H1 (cell line): ENCODE measurements at regions not wholly inside any gene's neighbourhood (a gene's known extent, or its start where the extent isn't known, plus 50 kb on each side); places are given as distances from the start of the nearest gene placed in this dataset.

Source experiments
- CTCF ChIA-PET: fragments of 300-600 bp; sonication (Branson Sonifier 250); formaldehyde crosslinking; loops from one replicate; lab custom pipeline; 2021; ENCODE audit not compliant: partially characterized antibody; lab: Charles Lee
- POLR2A ChIA-PET: fragments of 300-600 bp; sonication (Branson Sonifier 250); formaldehyde crosslinking; loops from one replicate; lab custom pipeline; 2021; ENCODE audit warnings: inconsistent platforms; ENCODE audit not compliant: partially characterized antibody; lab: Charles Lee
- DNase-seq, 2 experiments: peaks; one replicate each; pipeline versions ENCODE4 v3.0.0 to v3.0.0-alpha.2; 2010 to 2022; ENCODE audit warnings: low spot score in 2 of 2, low read depth in 1 of 2, mixed read lengths in 1 of 2
- FAIRE-seq: peaks from 2 replicates; lab custom pipeline; 2011; peaks lifted over from hg19 to GRCh38; lab: Jason Lieb, UNC
- H2AFZ ChIP-seq: 2 replicates; pipeline ENCODE4 v1.8.1; 2012; ENCODE audit warnings: low read length, inconsistent platforms
- H2AK5ac ChIP-seq: 2 replicates; pipeline ENCODE4 v1.6.1; 2013; ENCODE audit warnings: low read depth, low read length
- H2BK120ac ChIP-seq: replicated peaks from 2 replicates; pipeline ENCODE3; 2013; ENCODE audit warnings: low read depth, low read length, inconsistent platforms
- H2BK12ac ChIP-seq: 2 replicates; pipeline ENCODE4 v1.6.1; 2013; ENCODE audit warnings: low read depth, low read length
- H2BK15ac ChIP-seq: 2 replicates; pipeline ENCODE4 v1.6.1; 2013; ENCODE audit warnings: low read length
- H2BK20ac ChIP-seq: 2 replicates; pipeline ENCODE4 v1.6.1; 2013; ENCODE audit warnings: low read length
- H2BK5ac ChIP-seq: 2 replicates; pipeline ENCODE4 v1.6.1; 2013; ENCODE audit warnings: low read depth, low read length
- H3K14ac ChIP-seq: 2 replicates; pipeline ENCODE4 v1.6.1; 2013; ENCODE audit warnings: inconsistent platforms; ENCODE audit not compliant: insufficient read length
- H3K18ac ChIP-seq: 2 replicates; pipeline ENCODE4 v1.6.1; 2013; ENCODE audit warnings: low read length; ENCODE audit errors: extremely low read depth
- H3K23ac ChIP-seq: 2 replicates; pipeline ENCODE4 v1.6.1; 2013; ENCODE audit warnings: inconsistent platforms; ENCODE audit not compliant: insufficient read length
- H3K23me2 ChIP-seq: 2 replicates; pipeline ENCODE4 v1.6.1; 2013; ENCODE audit warnings: low read depth, low read length
- H3K27ac ChIP-seq: 2 replicates; pipeline ENCODE4 v1.6.1; 2011; ENCODE audit warnings: low read depth, low read length, inconsistent platforms
- H3K27me3 ChIP-seq, 4 experiments: replicated peaks in 1 of 4; 1 replicate in 1 of 4; 2 replicates in 3 of 4; pipeline versions ENCODE4 v1.6.1 to v1.8.1; 2011 to 2013; ENCODE audit warnings: low read length in 3 of 4, mild to moderate bottlenecking in 3 of 4, inconsistent platforms in 2 of 4, mixed read lengths in 2 of 4, moderate library complexity in 1 of 4; ENCODE audit not compliant: control insufficient read depth in 3 of 4, insufficient read depth in 3 of 4; ENCODE audit errors: extremely low read depth in 1 of 4
- H3K36me3 ChIP-seq, 4 experiments: 2 replicates each; pipeline versions ENCODE4 v1.6.1 to v1.8.1; 2011 to 2013; ENCODE audit warnings: mild to moderate bottlenecking in 4 of 4, low read length in 3 of 4, moderate library complexity in 2 of 4, control low read depth in 1 of 4, inconsistent platforms in 1 of 4; ENCODE audit not compliant: insufficient read depth in 4 of 4, control insufficient read depth in 2 of 4
- H3K4ac ChIP-seq: replicated peaks from 2 replicates; pipeline ENCODE3; 2013; ENCODE audit warnings: low read length, low read depth, mixed read lengths, inconsistent platforms; ENCODE audit not compliant: insufficient read length
- H3K4me1 ChIP-seq, 4 experiments: replicated peaks in 1 of 4; 1 replicate in 1 of 4; 2 replicates in 3 of 4; pipeline versions ENCODE4 v1.6.1 to v1.8.1; 2011 to 2013; ENCODE audit warnings: low read length in 3 of 4, inconsistent platforms in 2 of 4, mixed read lengths in 1 of 4; ENCODE audit not compliant: insufficient read depth in 4 of 4, control insufficient read depth in 3 of 4
- H3K4me2 ChIP-seq, 2 experiments: 2 replicates each; pipeline versions ENCODE4 v1.6.1 to v1.8.1; 2011 to 2013; ENCODE audit warnings: low read depth in 2 of 2, low read length in 2 of 2, control low read depth in 1 of 2, inconsistent platforms in 1 of 2, mild to moderate bottlenecking in 1 of 2; ENCODE audit not compliant: insufficient read depth in 1 of 2
- H3K4me3 ChIP-seq, 4 experiments: fragments of 200-600, 300-600 bp in 1 of 4; sonication (generic), shearing (Covaris generic), sonication (Bioruptor Twin) in 1 of 4; 2 replicates each; pipeline versions ENCODE4 v1.5.1 to v1.8.1; 2011 to 2016; ENCODE audit warnings: low read length in 4 of 4, low read depth in 3 of 4, control low read depth in 2 of 4, inconsistent platforms in 2 of 4, mild to moderate bottlenecking in 2 of 4, mixed read lengths in 1 of 4, moderate library complexity in 1 of 4; ENCODE audit not compliant: insufficient read depth in 2 of 4; ENCODE audit errors: extremely low read depth in 1 of 4
- H3K56ac ChIP-seq: replicated peaks from 2 replicates; pipeline ENCODE3; 2013; ENCODE audit warnings: low read depth, mild to moderate bottlenecking, mixed read lengths, low read length, inconsistent platforms; ENCODE audit not compliant: insufficient read length
- H3K79me1 ChIP-seq: 2 replicates; pipeline ENCODE4 v1.6.1; 2013; ENCODE audit warnings: low read depth, low read length, control low read depth
- H3K79me2 ChIP-seq, 2 experiments: 2 replicates each; pipeline versions ENCODE4 v1.6.1 to v1.8.1; 2012 to 2013; ENCODE audit warnings: low read length in 2 of 2, mild to moderate bottlenecking in 2 of 2, inconsistent platforms in 1 of 2; ENCODE audit not compliant: insufficient read depth in 2 of 2, control insufficient read depth in 1 of 2
- H3K9ac ChIP-seq, 4 experiments: replicated peaks in 1 of 4; 1 replicate in 1 of 4; 2 replicates in 3 of 4; pipeline versions ENCODE4 v1.6.1 to v1.8.1; 2011 to 2013; ENCODE audit warnings: low read depth in 3 of 4, low read length in 3 of 4, control low read depth in 2 of 4, mild to moderate bottlenecking in 2 of 4, moderate library complexity in 2 of 4, inconsistent platforms in 1 of 4; ENCODE audit errors: extremely low read depth in 1 of 4
- H3K9me3 ChIP-seq, 2 experiments: 2 replicates each; pipeline versions ENCODE4 v1.6.1 to v1.8.1; 2012 to 2013; ENCODE audit warnings: mild to moderate bottlenecking in 2 of 2, moderate library complexity in 2 of 2, control low read depth in 1 of 2, inconsistent platforms in 1 of 2, low read depth in 1 of 2, low read length in 1 of 2, mixed read lengths in 1 of 2; ENCODE audit not compliant: insufficient read depth in 2 of 2
- H4K20me1 ChIP-seq, 2 experiments: replicated peaks in 1 of 2; 2 replicates each; pipeline versions ENCODE3 to v1.8.1; 2011 to 2013; ENCODE audit warnings: inconsistent platforms in 2 of 2, low read length in 2 of 2, mild to moderate bottlenecking in 1 of 2; ENCODE audit not compliant: insufficient read depth in 2 of 2, control insufficient read depth in 1 of 2
- H4K5ac ChIP-seq: 2 replicates; pipeline ENCODE4 v1.6.1; 2013; ENCODE audit warnings: low read length, low read depth, mixed read lengths, inconsistent platforms; ENCODE audit not compliant: insufficient read length
- H4K8ac ChIP-seq: 2 replicates; pipeline ENCODE4 v1.8.0; 2013; ENCODE audit warnings: mild to moderate bottlenecking, moderate library complexity, low read length, inconsistent platforms; ENCODE audit not compliant: insufficient read depth; ENCODE audit errors: extremely low read depth
- H4K91ac ChIP-seq: replicated peaks from 2 replicates; pipeline ENCODE3; 2013; ENCODE audit warnings: low read length, mixed read lengths, inconsistent platforms; ENCODE audit not compliant: insufficient read length
- CTCF ChIP-seq, 3 experiments: IDR thresholded peaks; 1 replicate in 2 of 3; 2 replicates in 1 of 3; pipeline versions ENCODE4 v1.5.1 to v1.6.1; 2011; ENCODE audit warnings: low read length in 3 of 3, mild to moderate bottlenecking in 3 of 3, inconsistent platforms in 2 of 3, low read depth in 1 of 3, moderate library complexity in 1 of 3; ENCODE audit not compliant: insufficient read depth in 1 of 3; ENCODE audit errors: control extremely low read depth in 1 of 3
- RAD21 ChIP-seq, 2 experiments: IDR thresholded peaks in 1 of 2; conservative IDR thresholded peaks in 1 of 2; 2 replicates each; pipeline ENCODE4 v1.6.1; 2011; ENCODE audit warnings: low read depth in 2 of 2, low read length in 2 of 2, improper control_type of control experiment in 1 of 2, inconsistent platforms in 1 of 2, mild to moderate bottlenecking in 1 of 2, moderate library complexity in 1 of 2
- RBBP5 ChIP-seq: IDR thresholded peaks from 2 replicates; pipeline ENCODE4 v1.7.1; 2012; ENCODE audit warnings: low read depth, mild to moderate bottlenecking, inconsistent platforms, low read length, moderate library complexity, borderline replicate concordance
- WGBS, 2 experiments: shearing (Covaris generic) in 1 of 2; methylation state at CpG; one replicate each; pipeline versions ENCODE4 v1.1.6 to v1.1.7; 2013 to 2015; ENCODE audit warnings: low lambda C conversion rate in 2 of 2, mixed read lengths in 2 of 2, inconsistent platforms in 1 of 2, low coverage in 1 of 2, missing lambda C conversion rate in 1 of 2; ENCODE audit not compliant: insufficient replicate concordance in 2 of 2, insufficient coverage in 1 of 2, insufficient read length in 1 of 2; ENCODE audit errors: extremely low coverage in 1 of 2, missing lambda C conversion rate in 1 of 2; 5-methylcytosine and 5-hydroxymethylcytosine counted together

GRCh38 chr6:8219352-8219943, 117.1 kb upstream of the EEF1E1 start:
- H4K8ac ChIP-seq: no peak overlapping the region
- H4K5ac ChIP-seq: no peak overlapping the region
- H3K56ac ChIP-seq: no peak overlapping the region
- H3K14ac ChIP-seq: no peak overlapping the region
- no peak overlapping the region for H3K9ac ChIP-seq
- no peak overlapping the region for H3K4me2 ChIP-seq
- CTCF ChIA-PET: interaction anchor here (0.5 to 7.3 kb wide), 41 partner anchors 9 to 764 kb away, joined by 3 to 191 read pairs (median 5); no protein-coding TSS in a partner anchor
- H2BK120ac ChIP-seq: no peak overlapping the region
- DNase-seq (peak in 1 of 2 experiments; percentile 59), FAIRE-seq (peak; percentile 75)
- H3K9me3 ChIP-seq: no peaks in the 10 kb centered on the region
- no peaks in the 10 kb centered on the region for H3K27me3 ChIP-seq
- H3K23me2 ChIP-seq: no peaks in the 10 kb centered on the region
- 21% methylated on average over 3 of the region's 3 CpGs; no CpG with 5 or more reads in 1 of the 2 experiments for WGBS, 2 experiments
- no peak overlapping the region for H2BK12ac ChIP-seq
- no peak overlapping the region for H3K27ac ChIP-seq
- H3K4me3 ChIP-seq: no peak overlapping the region
- H2BK5ac ChIP-seq: no peak overlapping the region
- TF ChIP-seq RAD21 (IDR thresholded peaks at IDR 0.05 in 1 of 2, conservative IDR thresholded peaks at IDR 0.05 in 1 of 2; ENCODE audit: low read depth in 2 of 2, low read length in 2 of 2) (peak; percentile 86 to 88), CTCF (IDR thresholded peaks at IDR 0.05; ENCODE audit: control extremely low read depth in 1 of 3, insufficient read depth in 1 of 3, low read depth in 1 of 3, low read length in 3 of 3) (peak in 2 of 3 experiments; percentile 64 to 72; a peak in 3 of 4 replicates), RBBP5 (no peak)
- H3K4me1 ChIP-seq: no peaks in the 10 kb centered on the region
- H2AK5ac ChIP-seq: no peak overlapping the region
- H3K23ac ChIP-seq: no peak overlapping the region
- no peaks in the 10 kb centered on the region for H3K79me2 ChIP-seq
- H3K4ac ChIP-seq: no peak overlapping the region
- no peak overlapping the region for H4K91ac ChIP-seq
- H2BK20ac ChIP-seq: no peak overlapping the region
- H3K18ac ChIP-seq: no peak overlapping the region
- no peaks in the 10 kb centered on the region for H3K79me1 ChIP-seq
- POLR2A ChIA-PET: interaction anchor here (0.6 kb wide), 1 partner anchor 117 kb away, joined by 3 read pairs; no protein-coding TSS in a partner anchor
- no peaks in the 10 kb centered on the region for H3K36me3 ChIP-seq
- H2AFZ ChIP-seq: no peak overlapping the region
- no peak overlapping the region for H2BK15ac ChIP-seq
- no peaks in the 10 kb centered on the region for H4K20me1 ChIP-seq
